Spleen (tissue), 11 donors: ENCODE measurements at regions not wholly inside any gene's neighbourhood (a gene's known extent, or its start where the extent isn't known, plus 50 kb on each side); places are given as distances from the start of the nearest gene placed in this dataset.

Source experiments
- DNase-seq: peaks from one replicate; pipeline ENCODE4 v3.0.0-alpha.2; 2020
- H3K27ac ChIP-seq, 8 donors: fragments of 200-600 bp; sonication (generic) in 7 of 8; 1 replicate in 4 of 8; 2 replicates in 4 of 8; pipeline versions ENCODE4 v1.5.0 to v1.8.0; 2016 to 2021; ENCODE audit warnings: inconsistent platforms in 4 of 8, mild to moderate bottlenecking in 4 of 8, moderate library complexity in 1 of 8
- H3K27me3 ChIP-seq, 7 donors: fragments of 200-600 bp; sonication (generic) in 6 of 7; replicated peaks in 1 of 7; 1 replicate in 4 of 7; 2 replicates in 3 of 7; pipeline versions ENCODE4 v1.5.0 to v1.8.0; 2016 to 2021; ENCODE audit warnings: inconsistent platforms in 3 of 7, mild to moderate bottlenecking in 1 of 7
- H3K36me3 ChIP-seq, 6 donors: fragments of 200-600 bp; sonication (generic) in 5 of 6; 1 replicate in 4 of 6; 2 replicates in 2 of 6; pipeline versions ENCODE4 v1.5.0 to v1.8.0; 2016 to 2021; ENCODE audit warnings: inconsistent platforms in 2 of 6
- H3K4me1 ChIP-seq, 6 donors: fragments of 200-600 bp; sonication (generic) in 5 of 6; 1 replicate in 3 of 6; 2 replicates in 3 of 6; pipeline versions ENCODE4 v1.5.0 to v1.8.0; 2016 to 2021; ENCODE audit warnings: inconsistent platforms in 3 of 6
- H3K4me3 ChIP-seq, 8 donors: fragments of 200-600 bp; sonication (generic) in 7 of 8; 1 replicate in 4 of 8; 2 replicates in 4 of 8; pipeline versions ENCODE4 v1.5.0 to v1.8.0; 2016 to 2021; ENCODE audit warnings: inconsistent platforms in 4 of 8, mild to moderate bottlenecking in 4 of 8, moderate library complexity in 2 of 8
- H3K9me3 ChIP-seq, 8 donors: fragments of 200-600 bp; sonication (generic) in 7 of 8; 1 replicate in 4 of 8; 2 replicates in 4 of 8; pipeline versions ENCODE4 v1.5.0 to v1.8.0; 2016 to 2021; ENCODE audit warnings: inconsistent platforms in 4 of 8
- POLR2A ChIP-seq, 3 donors: fragments of 450-650 bp; IDR thresholded peaks; one replicate each; pipeline ENCODE4 v1.5.1; 2017; ENCODE audit warnings: antibody characterized with exemption in 3 of 3, mild to moderate bottlenecking in 1 of 3
- POLR2AphosphoS5 ChIP-seq, 3 donors: sonication (generic); formaldehyde crosslinking; IDR thresholded peaks; one replicate each; pipeline ENCODE4 v1.5.1; 2017; ENCODE audit warnings: antibody characterized with exemption in 3 of 3
- WGBS, 5 donors: extraction: QIAGEN DNeasy Blood & Tissue Kit in 3 of 5; methylation state at CpG; one replicate each; pipeline versions ENCODE4 v1.1.5 to v1.1.7; 2013 to 2018; 5-methylcytosine and 5-hydroxymethylcytosine counted together
- intact Hi-C: fragments of 100-400 bp; cut with DNase I; formaldehyde crosslinking; loops from one replicate; pipeline ENCODE4 v1.15.0; 2023; ENCODE audit warnings: low total_unique reads
- TF ChIP-seq, protein P1 (sequence below), 11 experiments: fragments of 200-600 bp in 7 of 11; fragments of 450-650 bp in 4 of 11; sonication (generic) in 4 of 11; IDR thresholded peaks in 8 of 11; conservative IDR thresholded peaks in 3 of 11; 1 replicate in 7 of 11; 2 replicates in 4 of 11; pipeline versions ENCODE4 v1.4.0 to v1.8.0; 2016 to 2021; ENCODE audit warnings: antibody characterized with exemption in 11 of 11, inconsistent platforms in 4 of 11, mild to moderate bottlenecking in 1 of 11
- donor health status: healthy with polysubstance abuse.
- donor health status: DM: no; HTN: no; CAD: no; lungs with moderate emphysema.
- donor health status: DM: no; HTN: no; CAD: no.
- donor health status: Bipolar disorder and iron deficiency.
- donor health status: healthy.
- donor health status: DM: no; HTN: no; CAD: no.
- donor health status: DM: yes; HTN: yes; CAD: no.

DNA sequence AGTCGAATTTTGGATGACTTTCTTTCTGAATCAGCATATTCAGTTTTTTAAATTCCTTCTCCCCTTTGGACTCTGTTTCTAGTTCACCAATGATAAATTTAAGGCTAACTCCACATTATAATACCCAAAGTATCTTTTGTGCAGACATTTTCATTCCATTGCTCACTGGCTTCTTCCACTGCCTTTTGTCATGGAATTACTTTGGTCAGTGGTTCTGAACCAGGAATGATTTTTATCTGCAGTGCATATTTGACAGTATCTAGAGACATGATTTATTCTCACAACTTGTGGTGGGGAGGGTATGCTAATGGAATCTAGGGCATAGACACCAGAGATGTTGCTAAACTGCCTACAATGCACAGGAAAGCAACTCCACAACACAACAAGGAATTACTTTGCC, 234.4 kb upstream of the PRKD1 start:
- no peaks in the 10 kb centered on the region for H3K9me3 ChIP-seq
- no peak overlapping the region for H3K27ac ChIP-seq
- no peaks in the 10 kb centered on the region for H3K27me3 ChIP-seq
- TF ChIP-seq, protein P1, sequence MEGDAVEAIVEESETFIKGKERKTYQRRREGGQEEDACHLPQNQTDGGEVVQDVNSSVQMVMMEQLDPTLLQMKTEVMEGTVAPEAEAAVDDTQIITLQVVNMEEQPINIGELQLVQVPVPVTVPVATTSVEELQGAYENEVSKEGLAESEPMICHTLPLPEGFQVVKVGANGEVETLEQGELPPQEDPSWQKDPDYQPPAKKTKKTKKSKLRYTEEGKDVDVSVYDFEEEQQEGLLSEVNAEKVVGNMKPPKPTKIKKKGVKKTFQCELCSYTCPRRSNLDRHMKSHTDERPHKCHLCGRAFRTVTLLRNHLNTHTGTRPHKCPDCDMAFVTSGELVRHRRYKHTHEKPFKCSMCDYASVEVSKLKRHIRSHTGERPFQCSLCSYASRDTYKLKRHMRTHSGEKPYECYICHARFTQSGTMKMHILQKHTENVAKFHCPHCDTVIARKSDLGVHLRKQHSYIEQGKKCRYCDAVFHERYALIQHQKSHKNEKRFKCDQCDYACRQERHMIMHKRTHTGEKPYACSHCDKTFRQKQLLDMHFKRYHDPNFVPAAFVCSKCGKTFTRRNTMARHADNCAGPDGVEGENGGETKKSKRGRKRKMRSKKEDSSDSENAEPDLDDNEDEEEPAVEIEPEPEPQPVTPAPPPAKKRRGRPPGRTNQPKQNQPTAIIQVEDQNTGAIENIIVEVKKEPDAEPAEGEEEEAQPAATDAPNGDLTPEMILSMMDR (IDR thresholded peaks at IDR 0.05 in 8 of 11, conservative IDR thresholded peaks at IDR 0.05 in 3 of 11) = no peak
- TF ChIP-seq POLR2A (IDR thresholded peaks at IDR 0.05) (no peak), POLR2AphosphoS5 (IDR thresholded peaks at IDR 0.05) (no peak)
- intact Hi-C loops = no loop called here
- no peak for DNase-seq
- no peaks in the 10 kb centered on the region for H3K36me3 ChIP-seq
- 38 to 61% (median 42%) methylated on average over 1 of the region's 1 CpG for WGBS, 5 donors
- no peak overlapping the region for H3K4me3 ChIP-seq
- H3K4me1 ChIP-seq = no peaks in the 10 kb centered on the region

DNA sequence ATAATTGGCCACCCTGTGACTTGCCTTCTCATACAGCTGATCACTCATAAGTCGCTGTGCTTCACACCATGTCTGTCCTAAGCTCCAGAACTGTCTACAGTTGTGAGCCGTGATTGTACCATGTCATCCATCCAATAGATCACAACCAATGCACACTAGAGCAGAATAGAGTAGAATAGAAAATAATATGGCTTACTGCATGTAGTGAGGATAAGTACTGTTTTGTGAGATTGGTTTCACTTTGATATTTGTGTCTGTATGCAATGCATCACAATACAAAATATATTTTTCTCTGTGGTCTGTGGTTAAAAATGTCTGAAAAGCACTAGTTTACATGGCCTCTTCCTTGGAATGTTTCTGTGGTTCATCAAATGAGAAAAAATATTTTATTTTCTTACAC, 237.6 kb upstream of the PRKD1 start:
- TF ChIP-seq, protein P1 (IDR thresholded peaks at IDR 0.05 in 8 of 11, conservative IDR thresholded peaks at IDR 0.05 in 3 of 11) = no peak
- TF ChIP-seq POLR2AphosphoS5 (IDR thresholded peaks at IDR 0.05) = no peak
- no peak for TF ChIP-seq POLR2A (IDR thresholded peaks at IDR 0.05)
- Histone ChIP-seq H3K27ac (no peak overlapping the region), H3K9me3 (peaks cover 0 to 28% (median 20%) of the 10 kb centered on the region in 8 donors), H3K4me1 (no peaks in the 10 kb centered on the region), H3K36me3 (no peaks in the 10 kb centered on the region), H3K27me3 (no peaks in the 10 kb centered on the region), H3K4me3 (no peak overlapping the region)
- no peak for DNase-seq
- 77 to 89% (median 81%) methylated on average over 2 of the region's 2 CpGs for WGBS, 5 donors
- intact Hi-C loops = no loop called here

DNA sequence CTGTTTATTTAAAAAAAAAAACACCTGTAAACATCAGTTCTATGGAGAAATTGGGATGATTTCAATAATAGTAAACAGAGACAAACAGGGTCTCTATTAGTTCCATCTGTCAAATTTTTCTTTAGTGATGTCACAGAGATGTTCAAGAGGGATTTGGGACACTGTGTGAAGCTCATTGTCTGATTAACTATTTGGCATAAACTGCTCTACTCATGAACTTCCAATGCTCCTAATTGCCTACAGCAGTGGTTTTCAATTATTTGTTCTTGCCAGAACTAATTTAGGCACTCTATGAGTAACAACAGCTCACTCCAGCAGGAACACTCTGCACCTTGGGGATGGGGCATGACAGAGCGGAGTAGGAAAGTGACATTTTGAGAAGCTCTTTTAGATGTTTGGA, 250.1 kb upstream of the PRKD1 start:
- H3K36me3 ChIP-seq = no peaks in the 10 kb centered on the region
- H3K27me3 ChIP-seq = no peaks in the 10 kb centered on the region
- TF ChIP-seq, protein P1 (IDR thresholded peaks at IDR 0.05 in 8 of 11, conservative IDR thresholded peaks at IDR 0.05 in 3 of 11) = no peak
- TF ChIP-seq POLR2A (IDR thresholded peaks at IDR 0.05) (no peak), POLR2AphosphoS5 (IDR thresholded peaks at IDR 0.05) (no peak)
- H3K9me3 ChIP-seq = peaks cover 0 to 5% (median 0%) of the 10 kb centered on the region in 8 donors
- no peak overlapping the region for H3K27ac ChIP-seq
- H3K4me3 ChIP-seq = no peak overlapping the region
- 88 to 97% (median 92%) methylated on average over 1 of the region's 1 CpG for WGBS, 5 donors
- DNase-seq = no peak
- intact Hi-C loops = no loop called here
- H3K4me1 ChIP-seq = no peaks in the 10 kb centered on the region

DNA sequence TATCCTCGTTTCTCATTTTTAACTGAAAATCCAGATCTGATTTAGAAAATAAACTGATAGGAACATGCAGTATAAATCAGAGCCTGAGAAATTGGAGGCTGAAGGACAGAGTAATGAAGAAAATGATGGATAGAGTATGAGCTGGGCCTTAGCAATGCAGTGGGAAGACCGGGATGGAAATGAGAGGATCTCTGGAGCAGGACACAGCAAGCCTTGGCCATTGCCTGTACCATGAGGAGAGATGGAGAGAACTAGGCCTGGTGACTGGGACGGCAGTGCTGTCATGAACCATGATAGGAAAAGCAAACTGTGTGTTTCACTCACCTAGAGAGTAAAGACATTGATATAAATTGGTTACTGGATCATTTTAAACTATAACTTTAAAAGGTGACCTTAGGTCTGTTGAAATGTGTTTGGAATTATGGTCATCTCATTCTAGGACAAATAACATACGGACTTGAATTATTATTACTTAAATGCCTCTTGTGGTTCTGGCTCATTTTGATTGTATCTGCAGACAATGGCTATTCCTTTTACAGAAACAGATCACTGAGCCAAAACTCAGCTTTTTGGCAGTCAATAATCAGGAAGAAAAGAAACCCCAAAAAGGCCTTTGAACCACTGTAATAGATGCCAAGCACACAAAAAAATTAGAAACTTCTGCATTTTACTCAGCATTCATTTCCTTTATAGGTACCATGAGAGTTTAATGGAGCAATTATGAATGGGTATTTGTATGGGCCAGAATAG, 251.9 kb upstream of the PRKD1 start:
- no peaks in the 10 kb centered on the region for H3K27me3 ChIP-seq
- 53 to 84% (median 57%) methylated on average over 4 of the region's 4 CpGs for WGBS, 5 donors
- H3K9me3 ChIP-seq = no peaks in the 10 kb centered on the region
- intact Hi-C loops = no loop called here
- TF ChIP-seq, protein P1 (IDR thresholded peaks at IDR 0.05 in 8 of 11, conservative IDR thresholded peaks at IDR 0.05 in 3 of 11) = no peak
- TF ChIP-seq POLR2A (IDR thresholded peaks at IDR 0.05) (no peak), POLR2AphosphoS5 (IDR thresholded peaks at IDR 0.05) (no peak)
- no peak overlapping the region for H3K4me3 ChIP-seq
- H3K36me3 ChIP-seq = no peaks in the 10 kb centered on the region
- H3K4me1 ChIP-seq = no peaks in the 10 kb centered on the region
- no peak overlapping the region for H3K27ac ChIP-seq
- no peak for DNase-seq
